ENCODE measurements at regions not wholly inside any gene's neighbourhood (a gene's known extent, or its start where the extent isn't known, plus 50 kb on each side); places are given as distances from the start of the nearest gene placed in this dataset.
A peak's percentile ranks its signal among the peaks of the same experiment; 100 is the strongest.

DNA sequence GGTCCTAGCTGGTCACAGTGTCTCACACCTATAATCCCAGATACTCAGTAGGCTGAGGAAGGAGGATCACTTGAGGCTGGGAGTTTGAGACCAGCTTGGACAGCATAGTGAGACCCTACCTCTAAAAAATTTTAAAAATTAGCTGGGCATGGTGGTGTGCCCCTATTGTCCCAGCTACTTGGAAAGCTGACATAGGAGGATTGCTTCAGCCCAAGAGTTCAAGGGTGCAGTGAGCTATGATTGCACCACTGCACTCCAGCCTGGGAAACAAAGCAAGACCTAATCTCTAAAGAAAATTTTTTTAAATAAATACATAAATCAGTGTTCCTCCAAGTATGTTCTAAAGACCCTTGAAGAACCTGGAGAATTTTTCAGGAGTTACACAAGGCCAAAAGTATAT is 50.6 kb upstream of the GNAO1 start:
- Mint-ChIP-seq H3K4me3 (no peak overlapping the region), H3K4me1 (ENCODE audit: low read depth) (no peaks in the 10 kb centered on the region), H3K9me3 (no peaks in the 10 kb centered on the region), H3K36me3 (ENCODE audit: low read depth) (no peaks in the 10 kb centered on the region), H3K27ac (no peak overlapping the region), H3K27me3 (ENCODE audit: insufficient read depth) (peaks cover 1% of the 10 kb centered on the region; the same call in 1 of the 2 replicates)
- DNase-seq: no peak
- TF ChIP-seq, protein P1, sequence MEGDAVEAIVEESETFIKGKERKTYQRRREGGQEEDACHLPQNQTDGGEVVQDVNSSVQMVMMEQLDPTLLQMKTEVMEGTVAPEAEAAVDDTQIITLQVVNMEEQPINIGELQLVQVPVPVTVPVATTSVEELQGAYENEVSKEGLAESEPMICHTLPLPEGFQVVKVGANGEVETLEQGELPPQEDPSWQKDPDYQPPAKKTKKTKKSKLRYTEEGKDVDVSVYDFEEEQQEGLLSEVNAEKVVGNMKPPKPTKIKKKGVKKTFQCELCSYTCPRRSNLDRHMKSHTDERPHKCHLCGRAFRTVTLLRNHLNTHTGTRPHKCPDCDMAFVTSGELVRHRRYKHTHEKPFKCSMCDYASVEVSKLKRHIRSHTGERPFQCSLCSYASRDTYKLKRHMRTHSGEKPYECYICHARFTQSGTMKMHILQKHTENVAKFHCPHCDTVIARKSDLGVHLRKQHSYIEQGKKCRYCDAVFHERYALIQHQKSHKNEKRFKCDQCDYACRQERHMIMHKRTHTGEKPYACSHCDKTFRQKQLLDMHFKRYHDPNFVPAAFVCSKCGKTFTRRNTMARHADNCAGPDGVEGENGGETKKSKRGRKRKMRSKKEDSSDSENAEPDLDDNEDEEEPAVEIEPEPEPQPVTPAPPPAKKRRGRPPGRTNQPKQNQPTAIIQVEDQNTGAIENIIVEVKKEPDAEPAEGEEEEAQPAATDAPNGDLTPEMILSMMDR (IDR thresholded peaks at IDR 0.05): no peak

DNA sequence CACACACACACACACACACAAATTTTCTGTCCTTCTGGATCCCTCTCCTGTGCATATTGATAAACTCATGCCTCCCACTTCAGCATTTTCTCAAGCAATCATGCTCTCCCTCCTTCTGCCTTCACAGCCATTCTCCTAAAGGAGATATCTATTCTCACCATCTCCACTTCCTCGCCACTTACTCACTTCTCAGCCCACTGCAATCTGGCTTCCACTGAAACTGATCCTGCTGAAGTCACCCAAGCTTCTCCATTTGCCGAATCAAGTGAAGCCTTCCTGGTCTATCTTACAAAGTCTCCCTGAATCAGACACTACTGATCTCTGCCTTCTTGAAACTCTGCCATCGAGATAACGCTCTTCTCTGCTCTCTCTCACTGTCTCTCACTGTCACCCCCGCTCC is 54.0 kb upstream of the GNAO1 start:
- peak overlapping the region; percentile 32; the same call in 1 of the 2 replicates for H3K4me3 Mint-ChIP-seq
- no peak overlapping the region for H3K27ac Mint-ChIP-seq
- TF ChIP-seq, protein P1 (IDR thresholded peaks at IDR 0.05): no peak
- no peak for DNase-seq
- H3K27me3 Mint-ChIP-seq (ENCODE audit: insufficient read depth): no peaks in the 10 kb centered on the region
- no peaks in the 10 kb centered on the region for H3K36me3 Mint-ChIP-seq (ENCODE audit: low read depth)
- H3K9me3 Mint-ChIP-seq: no peaks in the 10 kb centered on the region
- no peaks in the 10 kb centered on the region for H3K4me1 Mint-ChIP-seq (ENCODE audit: low read depth)

DNA sequence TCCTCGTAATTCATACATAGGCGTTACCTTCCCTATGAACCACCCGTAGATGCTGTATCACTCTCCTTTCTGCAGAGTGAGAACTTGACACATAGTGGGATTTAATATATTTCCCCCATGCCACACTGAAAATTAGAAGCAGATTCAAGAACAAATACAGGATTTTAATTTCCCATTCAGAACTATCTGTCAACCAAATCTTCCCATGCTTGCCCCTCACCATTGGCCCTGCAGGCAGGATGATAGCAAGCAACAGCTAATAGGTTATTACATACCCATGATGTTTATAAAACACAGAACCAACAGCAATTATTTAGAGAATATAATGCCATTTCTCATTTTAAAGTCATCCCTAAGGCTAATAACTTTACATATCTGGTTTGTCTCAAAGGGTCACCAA is 55.0 kb upstream of the GNAO1 start:
- no peaks in the 10 kb centered on the region for H3K4me1 Mint-ChIP-seq (ENCODE audit: low read depth)
- TF ChIP-seq, protein P1 (IDR thresholded peaks at IDR 0.05): no peak
- H3K36me3 Mint-ChIP-seq (ENCODE audit: low read depth): no peaks in the 10 kb centered on the region
- H3K9me3 Mint-ChIP-seq: no peaks in the 10 kb centered on the region
- no peak overlapping the region for H3K27ac Mint-ChIP-seq
- no peak for DNase-seq
- no peaks in the 10 kb centered on the region for H3K27me3 Mint-ChIP-seq (ENCODE audit: insufficient read depth)
- H3K4me3 Mint-ChIP-seq: no peak overlapping the region

DNA sequence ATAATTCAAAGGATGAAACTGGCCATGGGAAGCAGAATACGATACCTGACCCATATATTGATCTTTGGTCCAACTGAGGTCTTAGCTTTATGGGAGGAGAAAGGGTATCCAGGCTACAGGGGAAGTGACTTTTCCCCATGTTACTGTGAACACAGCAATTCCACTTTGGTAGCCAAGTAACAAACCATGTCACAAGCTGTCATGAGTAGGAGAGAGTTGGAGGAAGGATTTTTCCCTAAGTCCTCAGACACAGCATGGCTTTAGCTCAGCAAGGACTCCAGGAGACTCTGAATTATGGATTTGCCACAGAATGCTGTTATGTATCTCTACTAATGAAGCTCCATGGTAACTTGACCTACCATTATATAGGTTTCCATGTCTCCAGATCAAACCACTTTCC is 56.5 kb upstream of the GNAO1 start:
- TF ChIP-seq, protein P1 (IDR thresholded peaks at IDR 0.05): no peak
- H3K27me3 Mint-ChIP-seq (ENCODE audit: insufficient read depth): no peaks in the 10 kb centered on the region; the same call in 1 of the 2 replicates
- no peak for DNase-seq
- H3K36me3 Mint-ChIP-seq (ENCODE audit: low read depth): no peaks in the 10 kb centered on the region
- no peak overlapping the region for H3K4me3 Mint-ChIP-seq
- no peaks in the 10 kb centered on the region for H3K4me1 Mint-ChIP-seq (ENCODE audit: low read depth)
- no peaks in the 10 kb centered on the region for H3K9me3 Mint-ChIP-seq
- H3K27ac Mint-ChIP-seq: no peak overlapping the region

DNA sequence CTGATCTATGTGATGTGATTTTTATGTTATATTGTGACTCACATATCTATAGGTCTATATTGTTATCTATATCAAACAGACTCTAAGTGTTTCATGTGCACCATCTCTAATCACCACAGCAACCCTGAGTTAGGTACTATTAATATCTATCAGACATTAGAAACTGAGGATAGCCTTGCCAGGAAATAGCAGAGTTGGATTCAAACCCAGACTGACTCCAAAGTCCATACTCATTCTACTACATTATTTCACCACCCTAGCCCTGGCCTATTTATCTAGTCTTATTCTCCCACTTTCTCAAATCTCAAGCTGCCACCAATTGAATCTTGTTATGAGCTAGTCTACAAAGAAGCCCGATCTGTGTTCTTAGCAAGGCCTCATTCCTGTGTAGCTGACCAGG is 65.4 kb upstream of the GNAO1 start:
- no peak overlapping the region for H3K27ac Mint-ChIP-seq

More for the DNA sequence above, 65.4 kb upstream of the GNAO1 start:
- Mint-ChIP-seq H3K27me3 (ENCODE audit: insufficient read depth) (no peaks in the 10 kb centered on the region; the same call in 1 of the 2 replicates), H3K4me1 (ENCODE audit: low read depth) (no peaks in the 10 kb centered on the region), H3K36me3 (ENCODE audit: low read depth) (no peaks in the 10 kb centered on the region), H3K9me3 (no peaks in the 10 kb centered on the region), H3K4me3 (no peak overlapping the region)
- TF ChIP-seq, protein P1 (IDR thresholded peaks at IDR 0.05): no peak
- no peak for DNase-seq
